Right lobe of liver (tissue), 4 donors: ENCODE measurements at regions not wholly inside any gene's neighbourhood (a gene's known extent, or its start where the extent isn't known, plus 50 kb on each side); places are given as distances from the start of the nearest gene placed in this dataset.

Source experiments
- POLR2A ChIP-seq: fragments of 450-650 bp; IDR thresholded peaks from one replicate; pipeline ENCODE4 v1.6.1; 2017; ENCODE audit warnings: antibody characterized with exemption, mild to moderate bottlenecking
- TF ChIP-seq, protein P1 (sequence below), 4 donors: fragments of 200-600 bp in 3 of 4; fragments of 450-650 bp in 1 of 4; IDR thresholded peaks; one replicate each; pipeline versions ENCODE4 v1.5.1 to v1.8.0; 2016 to 2022; ENCODE audit warnings: antibody characterized with exemption in 4 of 4, mild to moderate bottlenecking in 2 of 4
- donor health status: DM: no; HTN: no; CAD: no.
- donor health status: DM: no; HTN: no; CAD: no.
- donor health status: DM: no; HTN: yes; CAD: no.

DNA sequence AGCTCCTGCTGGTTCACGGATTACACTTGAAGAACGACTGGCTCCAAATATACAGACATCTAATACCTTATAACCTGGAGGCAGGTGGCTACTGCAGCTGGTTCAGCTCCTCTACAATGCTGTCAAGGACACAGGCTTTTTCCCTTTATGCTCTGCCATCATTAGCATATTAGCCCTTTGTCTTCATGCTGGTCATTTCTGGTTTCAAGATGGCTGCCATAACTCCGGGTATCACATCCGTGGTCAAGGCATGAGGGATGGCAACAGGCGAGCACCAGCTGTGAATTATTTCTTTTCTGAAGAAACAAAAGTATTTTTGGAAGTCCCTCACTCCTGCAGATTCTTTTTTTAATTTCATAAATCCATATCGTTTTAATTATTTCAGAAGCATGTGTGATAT, 124.3 kb upstream of the MED13 start:
- TF ChIP-seq, protein P1, sequence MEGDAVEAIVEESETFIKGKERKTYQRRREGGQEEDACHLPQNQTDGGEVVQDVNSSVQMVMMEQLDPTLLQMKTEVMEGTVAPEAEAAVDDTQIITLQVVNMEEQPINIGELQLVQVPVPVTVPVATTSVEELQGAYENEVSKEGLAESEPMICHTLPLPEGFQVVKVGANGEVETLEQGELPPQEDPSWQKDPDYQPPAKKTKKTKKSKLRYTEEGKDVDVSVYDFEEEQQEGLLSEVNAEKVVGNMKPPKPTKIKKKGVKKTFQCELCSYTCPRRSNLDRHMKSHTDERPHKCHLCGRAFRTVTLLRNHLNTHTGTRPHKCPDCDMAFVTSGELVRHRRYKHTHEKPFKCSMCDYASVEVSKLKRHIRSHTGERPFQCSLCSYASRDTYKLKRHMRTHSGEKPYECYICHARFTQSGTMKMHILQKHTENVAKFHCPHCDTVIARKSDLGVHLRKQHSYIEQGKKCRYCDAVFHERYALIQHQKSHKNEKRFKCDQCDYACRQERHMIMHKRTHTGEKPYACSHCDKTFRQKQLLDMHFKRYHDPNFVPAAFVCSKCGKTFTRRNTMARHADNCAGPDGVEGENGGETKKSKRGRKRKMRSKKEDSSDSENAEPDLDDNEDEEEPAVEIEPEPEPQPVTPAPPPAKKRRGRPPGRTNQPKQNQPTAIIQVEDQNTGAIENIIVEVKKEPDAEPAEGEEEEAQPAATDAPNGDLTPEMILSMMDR (IDR thresholded peaks at IDR 0.05): no peak
- TF ChIP-seq POLR2A: no peak
